Lower leg skin (tissue), 3 donors: ENCODE measurements at regions not wholly inside any gene's neighbourhood (a gene's known extent, or its start where the extent isn't known, plus 50 kb on each side); places are given as distances from the start of the nearest gene placed in this dataset.

Source experiments
- POLR2A ChIP-seq, 2 donors: fragments of 450-650 bp; IDR thresholded peaks; one replicate each; pipeline ENCODE4 v1.6.1; 2016 to 2017; ENCODE audit warnings: antibody characterized with exemption in 2 of 2, mild to moderate bottlenecking in 1 of 2, moderate library complexity in 1 of 2
- TF ChIP-seq, protein P1 (sequence below), 3 donors: fragments of 450-650 bp; IDR thresholded peaks; one replicate each; pipeline ENCODE4 v1.5.1; 2016; ENCODE audit warnings: antibody characterized with exemption in 3 of 3, mild to moderate bottlenecking in 3 of 3, moderate library complexity in 2 of 3

DNA sequence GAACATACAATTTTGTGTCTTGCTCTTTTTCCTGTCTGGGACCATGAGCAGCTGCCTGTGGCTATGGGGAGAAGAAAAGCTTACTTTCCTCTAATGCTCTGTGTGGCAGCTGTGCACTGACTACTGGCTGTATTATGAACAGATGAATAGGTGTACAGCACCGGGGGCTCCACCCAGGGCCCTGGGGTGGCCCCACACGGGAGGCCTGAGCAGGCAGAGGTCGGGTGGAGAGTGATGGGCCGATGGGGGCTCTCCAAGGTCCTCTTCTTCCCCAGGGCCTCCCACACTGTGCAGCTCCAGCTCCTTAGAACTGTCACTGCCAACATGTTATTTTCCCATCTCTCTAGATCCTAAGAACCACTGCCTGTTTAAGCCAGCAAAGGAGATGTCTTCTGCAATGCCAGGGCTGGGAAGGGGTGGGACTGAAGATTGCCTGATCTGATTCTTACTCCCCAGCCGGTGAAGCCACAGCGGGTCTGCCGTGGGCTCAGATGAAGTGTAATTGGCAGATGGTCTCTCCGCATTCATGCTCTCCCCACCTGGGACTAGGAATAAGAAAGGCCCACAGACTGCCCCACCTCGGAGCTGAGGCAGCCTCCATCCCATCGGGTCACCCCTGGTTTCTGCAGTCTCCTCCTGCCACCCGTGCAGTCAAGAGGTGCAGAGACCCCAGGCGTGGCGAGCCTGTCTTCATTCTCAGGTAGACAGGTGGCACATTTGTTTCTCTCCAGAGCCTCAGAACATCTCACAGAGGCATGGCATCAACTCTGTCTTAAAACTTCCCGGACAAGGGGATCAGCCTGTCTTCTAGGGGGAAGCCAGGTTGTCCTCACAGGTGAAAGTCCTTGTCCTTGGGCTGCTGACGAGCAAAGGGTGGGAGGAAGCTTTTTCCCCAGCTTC, 186.5 kb upstream of the GALNT2 start:
- TF ChIP-seq, protein P1, sequence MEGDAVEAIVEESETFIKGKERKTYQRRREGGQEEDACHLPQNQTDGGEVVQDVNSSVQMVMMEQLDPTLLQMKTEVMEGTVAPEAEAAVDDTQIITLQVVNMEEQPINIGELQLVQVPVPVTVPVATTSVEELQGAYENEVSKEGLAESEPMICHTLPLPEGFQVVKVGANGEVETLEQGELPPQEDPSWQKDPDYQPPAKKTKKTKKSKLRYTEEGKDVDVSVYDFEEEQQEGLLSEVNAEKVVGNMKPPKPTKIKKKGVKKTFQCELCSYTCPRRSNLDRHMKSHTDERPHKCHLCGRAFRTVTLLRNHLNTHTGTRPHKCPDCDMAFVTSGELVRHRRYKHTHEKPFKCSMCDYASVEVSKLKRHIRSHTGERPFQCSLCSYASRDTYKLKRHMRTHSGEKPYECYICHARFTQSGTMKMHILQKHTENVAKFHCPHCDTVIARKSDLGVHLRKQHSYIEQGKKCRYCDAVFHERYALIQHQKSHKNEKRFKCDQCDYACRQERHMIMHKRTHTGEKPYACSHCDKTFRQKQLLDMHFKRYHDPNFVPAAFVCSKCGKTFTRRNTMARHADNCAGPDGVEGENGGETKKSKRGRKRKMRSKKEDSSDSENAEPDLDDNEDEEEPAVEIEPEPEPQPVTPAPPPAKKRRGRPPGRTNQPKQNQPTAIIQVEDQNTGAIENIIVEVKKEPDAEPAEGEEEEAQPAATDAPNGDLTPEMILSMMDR (IDR thresholded peaks at IDR 0.05): no peak
- no peak for TF ChIP-seq POLR2A (IDR thresholded peaks at IDR 0.05)
